ENCODE measurements at regions not wholly inside any gene's neighbourhood (a gene's known extent, or its start where the extent isn't known, plus 50 kb on each side); places are given as distances from the start of the nearest gene placed in this dataset.

GRCh38 chr1:56390232-56390867, 189.0 kb downstream of the PLPP3 start:
- no peak for DNase-seq

- DNase-seq: no peak
These were observed 189.6 kb downstream of the PLPP3 start for GRCh38 chr1:56389813-56390212.

GRCh38 chr1:56387071-56387740, 192.2 kb downstream of the PLPP3 start:
- DNase-seq: no peak

- DNase-seq: no peak
These were observed 194.0 kb downstream of the PLPP3 start for GRCh38 chr1:56385314-56385713.

- DNase-seq: no peak
These were observed 196.4 kb downstream of the PLPP3 start for GRCh38 chr1:56382929-56383328.

- DNase-seq: no peak
These were observed 198.8 kb downstream of the PLPP3 start for GRCh38 chr1:56380531-56380930.

- DNase-seq: no peak
These were observed 200.9 kb downstream of the PLPP3 start for GRCh38 chr1:56378341-56379070.

GRCh38 chr1:56377431-56377830, 201.9 kb downstream of the PLPP3 start:
- no peak for DNase-seq

- DNase-seq: no peak
These were observed 203.0 kb downstream of the PLPP3 start for GRCh38 chr1:56376188-56376984.

- no peak for DNase-seq
These were observed 204.0 kb downstream of the PLPP3 start for GRCh38 chr1:56375326-56375804.

GRCh38 chr1:56374026-56374974, 205.1 kb downstream of the PLPP3 start:
- no peak for DNase-seq

GRCh38 chr1:56370513-56370912, 208.8 kb downstream of the PLPP3 start:
- no peak for DNase-seq

- DNase-seq: no peak
These were observed 216.2 kb downstream of the PLPP3 start for GRCh38 chr1:56363007-56363770.

GRCh38 chr1:56360021-56360420, 219.3 kb downstream of the PLPP3 start:
- no peak for DNase-seq

GRCh38 chr1:56359056-56359455, 220.3 kb downstream of the PLPP3 start:
- DNase-seq: no peak

- DNase-seq: no peak
These were observed 221.3 kb downstream of the PLPP3 start for GRCh38 chr1:56357927-56358690.

GRCh38 chr1:56356376-56356990, 222.9 kb downstream of the PLPP3 start:
- DNase-seq: no peak

GRCh38 chr1:56355918-56356317, 223.4 kb downstream of the PLPP3 start:
- no peak for DNase-seq

GRCh38 chr1:56355422-56355821, 223.9 kb downstream of the PLPP3 start:
- DNase-seq: no peak

GRCh38 chr1:56345831-56346230, 233.5 kb downstream of the PLPP3 start:
- DNase-seq: no peak

Data from CD4-positive, alpha-beta T cell treated with Interleukin-4 for 1 hour (primary cell).